PC-9 (cell line): ENCODE measurements at regions not wholly inside any gene's neighbourhood (a gene's known extent, or its start where the extent isn't known, plus 50 kb on each side); places are given as distances from the start of the nearest gene placed in this dataset.

ENCODE experiments used
- BruUV-seq: library from RNA; stranded (reverse); fragments of 400-500 nt; replicated peaks from 2 replicates; lab custom pipeline; 2021; lab: Mats Ljungman, UMichigan
- CTCF ChIA-PET: fragments of 300-600 bp; sonication (Branson Sonifier 250); formaldehyde crosslinking; loops from one replicate; lab custom pipeline; 2022; ENCODE audit warnings: antibody characterized with exemption; lab: Charles Lee
- POLR2A ChIA-PET: fragments of 300-600 bp; sonication (Branson Sonifier 250); formaldehyde crosslinking; loops from one replicate; lab custom pipeline; 2022; ENCODE audit warnings: antibody characterized with exemption; ENCODE audit not compliant: unreplicated experiment; lab: Charles Lee
- DNase-seq, 2 experiments: peaks; one replicate each; pipeline versions ENCODE4 v3.0.0 to v3.0.0-alpha.2; 2015 to 2022; ENCODE audit warnings: mixed read lengths in 1 of 2
- H2AFZ ChIP-seq: fragments of 200-600 bp; sonication (generic); 2 replicates; pipeline ENCODE4 v1.8.1; 2017; ENCODE audit warnings: antibody characterized with exemption
- H3F3A ChIP-seq: fragments of 200-600 bp; sonication (generic); 2 replicates; pipeline ENCODE4 v1.8.1; 2017; ENCODE audit warnings: antibody characterized with exemption, mild to moderate bottlenecking, low read depth; ENCODE audit not compliant: insufficient read depth
- H3K27ac ChIP-seq: fragments of 200-600 bp; sonication (generic); 2 replicates; pipeline ENCODE4 v1.6.1; 2016; ENCODE audit warnings: mixed run types
- H3K27me3 ChIP-seq: fragments of 200-600 bp; sonication (generic); 2 replicates; pipeline ENCODE4 v1.6.1; 2016; ENCODE audit warnings: low read depth, mixed run types; ENCODE audit not compliant: insufficient read depth
- H3K36me3 ChIP-seq: fragments of 200-600 bp; sonication (generic); 2 replicates; pipeline ENCODE4 v1.6.1; 2016; ENCODE audit warnings: low read depth, mixed run types
- H3K4me1 ChIP-seq: fragments of 200-600 bp; sonication (generic); replicated peaks from 2 replicates; pipeline ENCODE4 v1.6.1; 2016; ENCODE audit warnings: mixed run types; ENCODE audit not compliant: insufficient read depth
- H3K4me2 ChIP-seq: fragments of 200-600 bp; sonication (generic); 2 replicates; pipeline ENCODE4 v1.6.1; 2017; ENCODE audit warnings: mixed run types
- H3K4me3 ChIP-seq: fragments of 200-600 bp; sonication (generic); 2 replicates; pipeline ENCODE4 v1.6.1; 2016; ENCODE audit warnings: mixed run types
- H3K79me2 ChIP-seq: fragments of 200-600 bp; sonication (generic); 2 replicates; pipeline ENCODE4 v1.6.1; 2017; ENCODE audit warnings: low read depth, mixed run types
- H3K9me2 ChIP-seq: fragments of 200-600 bp; sonication (generic); 2 replicates; pipeline ENCODE4 v1.8.1; 2017; ENCODE audit warnings: mild to moderate bottlenecking; ENCODE audit not compliant: insufficient read depth
- H3K9me3 ChIP-seq: fragments of 200-600 bp; sonication (generic); 2 replicates; pipeline ENCODE4 v1.8.1; 2016; ENCODE audit warnings: low read depth; ENCODE audit not compliant: insufficient read depth
- H4K20me1 ChIP-seq: fragments of 200-600 bp; sonication (generic); 2 replicates; pipeline ENCODE4 v1.8.1; 2017; ENCODE audit not compliant: insufficient read depth
- CTCF ChIP-seq: fragments of 200-600 bp; sonication (generic); conservative IDR thresholded peaks from 2 replicates; pipeline ENCODE4 v1.6.1; 2017; ENCODE audit warnings: mixed run types, antibody characterized with exemption, mild to moderate bottlenecking, moderate library complexity
- EZH2 ChIP-seq: fragments of 200-600 bp; sonication (generic); IDR thresholded peaks from 2 replicates; pipeline ENCODE4 v1.8.0; 2017; ENCODE audit warnings: antibody characterized with exemption, low read depth
- intact Hi-C: fragments of 100-400 bp; cut with micrococcal nuclease; formaldehyde crosslinking; loops from one replicate; pipeline ENCODE4 v1.10.0; 2022; ENCODE audit not compliant: unreplicated experiment

GRCh38 chr10:28471652-28472050 is 61.3 kb upstream of the WAC start:
- no peaks in the 10 kb centered on the region for H3K4me1 ChIP-seq
- H2AFZ ChIP-seq = no peak overlapping the region
- CTCF ChIA-PET = no interaction called here
- no TSS peak for BruUV-seq
- H3F3A ChIP-seq = no peaks in the 10 kb centered on the region
- H3K9me3 ChIP-seq = no peaks in the 10 kb centered on the region
- H3K79me2 ChIP-seq = no peaks in the 10 kb centered on the region
- no peak overlapping the region for H3K27ac ChIP-seq
- no peak for TF ChIP-seq CTCF
- TF ChIP-seq EZH2 = no peak
- no peak overlapping the region for H3K4me2 ChIP-seq
- no peaks in the 10 kb centered on the region for H3K27me3 ChIP-seq
- intact Hi-C loops = no loop called here
- H4K20me1 ChIP-seq = no peaks in the 10 kb centered on the region
- DNase-seq = no peak
- no peaks in the 10 kb centered on the region for H3K9me2 ChIP-seq
- H3K36me3 ChIP-seq = no peaks in the 10 kb centered on the region
- H3K4me3 ChIP-seq = no peak overlapping the region
- POLR2A ChIA-PET = no interaction called here

GRCh38 chr10:28478646-28479045 is 54.3 kb upstream of the WAC start:
- H3F3A ChIP-seq = no peaks in the 10 kb centered on the region
- H3K4me1 ChIP-seq = no peaks in the 10 kb centered on the region
- no peak for TF ChIP-seq CTCF
- no peak for TF ChIP-seq EZH2
- H3K27ac ChIP-seq = no peak overlapping the region
- H3K9me3 ChIP-seq = no peaks in the 10 kb centered on the region
- H3K4me2 ChIP-seq = no peak overlapping the region
- H2AFZ ChIP-seq = no peak overlapping the region
- DNase-seq = no peak
- ChIA-PET CTCF (no interaction called here), POLR2A (no interaction called here)
- no TSS peak for BruUV-seq
- no peaks in the 10 kb centered on the region for H4K20me1 ChIP-seq
- H3K9me2 ChIP-seq = no peaks in the 10 kb centered on the region
- no peaks in the 10 kb centered on the region for H3K79me2 ChIP-seq
- H3K4me3 ChIP-seq = no peak overlapping the region
- no peaks in the 10 kb centered on the region for H3K27me3 ChIP-seq
- intact Hi-C loops = no loop called here
- H3K36me3 ChIP-seq = no peaks in the 10 kb centered on the region

GRCh38 chr10:28479425-28479865 is 53.5 kb upstream of the WAC start:
- TF ChIP-seq CTCF = no peak
- no peak for TF ChIP-seq EZH2
- no TSS peak for BruUV-seq

More at GRCh38 chr10:28479425-28479865, 53.5 kb upstream of the WAC start:
- no peaks in the 10 kb centered on the region for H3K9me3 ChIP-seq
- no peaks in the 10 kb centered on the region for H3F3A ChIP-seq
- no peak overlapping the region for H3K27ac ChIP-seq
- H3K4me3 ChIP-seq = no peak overlapping the region
- DNase-seq = no peak
- no peaks in the 10 kb centered on the region for H4K20me1 ChIP-seq
- CTCF ChIA-PET = no interaction called here
- intact Hi-C loops = no loop called here
- no peaks in the 10 kb centered on the region for H3K4me1 ChIP-seq
- no peaks in the 10 kb centered on the region for H3K36me3 ChIP-seq
- H3K4me2 ChIP-seq = no peak overlapping the region
- no peaks in the 10 kb centered on the region for H3K27me3 ChIP-seq
- no peaks in the 10 kb centered on the region for H3K9me2 ChIP-seq
- no peaks in the 10 kb centered on the region for H3K79me2 ChIP-seq
- no peak overlapping the region for H2AFZ ChIP-seq
- POLR2A ChIA-PET = no interaction called here
